ENCODE measurements at regions not wholly inside any gene's neighbourhood (a gene's known extent, or its start where the extent isn't known, plus 50 kb on each side); places are given as distances from the start of the nearest gene placed in this dataset.
A peak's percentile ranks its signal among the peaks of the same experiment; 100 is the strongest.
"Not testable (repeated sequence)": the region's sequence is repeated elsewhere in the genome, so short reads cannot be mapped to it uniquely, and the experiment has no call there.

GRCh38 chr14:106622200-106622745, 1095.9 kb downstream of the TMEM121 start:
- Histone ChIP-seq H3K4me1 (no peaks in the 10 kb centered on the region), H3K4me3 (no peak overlapping the region), H3K36me3 (no peaks in the 10 kb centered on the region), H3K27me3 (peaks cover 12% of the 10 kb centered on the region), H3K9me3 (no peaks in the 10 kb centered on the region), H3K27ac (no peak overlapping the region)
- in situ Hi-C loops (cut with MboI; ENCODE audit: low pct_ligation_motif_present in 1 of 4, low pct_unique_long_range_greater_than_20kb in 1 of 4, low sequenced_read_pairs in 3 of 4) (no loop called here), intact Hi-C loops (cut with DNase I; ENCODE audit: low total_unique reads) (no loop called here)
- WGBS, 2 donors (ENCODE audit: low coverage in 1 of 2): 47 to 66% methylated on average over 3 to 12 of the region's 12 CpGs
- peak; percentile 7 for DNase-seq
- TF ChIP-seq POLR2A (IDR thresholded peaks at IDR 0.05) (no peak), POLR2AphosphoS5 (IDR thresholded peaks at IDR 0.05) (no peak), CTCF (IDR thresholded peaks at IDR 0.05) (no peak), EP300 (IDR thresholded peaks at IDR 0.05; ENCODE audit: low read depth) (no peak)

GRCh38 chr14:106625186-106625585, 1098.8 kb downstream of the TMEM121 start:
- Histone ChIP-seq H3K36me3 (no peaks in the 10 kb centered on the region), H3K27me3 (peaks cover 8% of the 10 kb centered on the region), H3K4me3 (no peak overlapping the region), H3K4me1 (no peaks in the 10 kb centered on the region), H3K9me3 (no peaks in the 10 kb centered on the region), H3K27ac (no peak overlapping the region)
- in situ Hi-C loops (cut with MboI; ENCODE audit: low pct_ligation_motif_present in 1 of 4, low pct_unique_long_range_greater_than_20kb in 1 of 4, low sequenced_read_pairs in 3 of 4): no loop called here
- no peak for TF ChIP-seq CTCF (IDR thresholded peaks at IDR 0.05)
- no peak for TF ChIP-seq EP300 (IDR thresholded peaks at IDR 0.05; ENCODE audit: low read depth)
- TF ChIP-seq POLR2A (IDR thresholded peaks at IDR 0.05): no peak
- TF ChIP-seq POLR2AphosphoS5 (IDR thresholded peaks at IDR 0.05): no peak
- intact Hi-C loops (cut with DNase I; ENCODE audit: low total_unique reads): no loop called here
- DNase-seq: no peak
- 61 to 78% methylated on average over 2 to 3 of the region's 3 CpGs for WGBS, 2 donors (ENCODE audit: low coverage in 1 of 2)

- WGBS, 2 donors (ENCODE audit: low coverage in 1 of 2): 53 to 57% methylated on average over 4 of the region's 4 CpGs
- H3K4me3 ChIP-seq; H3K27ac ChIP-seq; DNase-seq; intact Hi-C loops (cut with DNase I; ENCODE audit: low total_unique reads); H3K27me3 ChIP-seq; H3K4me1 ChIP-seq; H3K9me3 ChIP-seq; H3K36me3 ChIP-seq; in situ Hi-C loops (cut with MboI; ENCODE audit: low pct_ligation_motif_present in 1 of 4, low pct_unique_long_range_greater_than_20kb in 1 of 4, low sequenced_read_pairs in 3 of 4): not testable (repeated sequence)
These were observed 1100.1 kb downstream of the TMEM121 start for GRCh38 chr14:106626469-106626868.

- intact Hi-C loops (cut with DNase I; ENCODE audit: low total_unique reads); H3K4me3 ChIP-seq; H3K27me3 ChIP-seq; H3K27ac ChIP-seq; H3K36me3 ChIP-seq; in situ Hi-C loops (cut with MboI; ENCODE audit: low pct_ligation_motif_present in 1 of 4, low pct_unique_long_range_greater_than_20kb in 1 of 4, low sequenced_read_pairs in 3 of 4); H3K4me1 ChIP-seq; H3K9me3 ChIP-seq: not testable (repeated sequence)
- 20 to 34% methylated on average over 1 to 21 of the region's 22 CpGs for WGBS, 2 donors (ENCODE audit: low coverage in 1 of 2)
- peak in 4 of 5 experiments; percentile 49 to 68 (median 52) for TF ChIP-seq CTCF (IDR thresholded peaks at IDR 0.05)
- peak; percentile 57 for DNase-seq
These were observed 1100.7 kb downstream of the TMEM121 start for GRCh38 chr14:106626942-106627588.

GRCh38 chr14:106631879-106632278, 1105.5 kb downstream of the TMEM121 start:
- Histone ChIP-seq H3K27me3 (peaks cover 15% of the 10 kb centered on the region), H3K27ac (no peak overlapping the region), H3K9me3 (no peaks in the 10 kb centered on the region), H3K4me1 (no peaks in the 10 kb centered on the region), H3K36me3 (no peaks in the 10 kb centered on the region), H3K4me3 (no peak overlapping the region)
- no peak for TF ChIP-seq EP300 (IDR thresholded peaks at IDR 0.05; ENCODE audit: low read depth)
- DNase-seq: no peak
- WGBS, 2 donors (ENCODE audit: low coverage in 1 of 2): 64 to 70% methylated on average over 6 of the region's 6 CpGs
- intact Hi-C loops (cut with DNase I; ENCODE audit: low total_unique reads) (no loop called here), in situ Hi-C loops (cut with MboI; ENCODE audit: low pct_ligation_motif_present in 1 of 4, low pct_unique_long_range_greater_than_20kb in 1 of 4, low sequenced_read_pairs in 3 of 4) (no loop called here)
